Bronchial epithelial cell (primary cell): ENCODE measurements at regions not wholly inside any gene's neighbourhood (a gene's known extent, or its start where the extent isn't known, plus 50 kb on each side); places are given as distances from the start of the nearest gene placed in this dataset.

Experiments used
- DNase-seq: peaks from one replicate; pipeline ENCODE4 v3.0.0-alpha.2; 2010; ENCODE audit warnings: low read depth
- FAIRE-seq: peaks from 2 replicates; lab custom pipeline; 2011; peaks lifted over from hg19 to GRCh38; lab: Jason Lieb, UNC
- H3K27me3 ChIP-seq: 2 replicates; pipeline ENCODE4 v1.5.1; 2011; ENCODE audit warnings: low read length; ENCODE audit not compliant: control insufficient read depth, insufficient read depth
- H3K36me3 ChIP-seq: 2 replicates; pipeline ENCODE4 v1.5.1; 2011; ENCODE audit warnings: low read length; ENCODE audit not compliant: control insufficient read depth, insufficient read depth
- H3K4me3 ChIP-seq: 2 replicates; pipeline ENCODE4 v1.5.1; 2011; ENCODE audit warnings: mild to moderate bottlenecking, low read depth, low read length, control low read depth
- CTCF ChIP-seq: IDR thresholded peaks from 2 replicates; pipeline ENCODE4 v1.5.1; 2011; ENCODE audit warnings: mild to moderate bottlenecking, moderate library complexity, low read length, control low read depth, inconsistent platforms; ENCODE audit not compliant: insufficient read depth, severe bottlenecking

- Histone ChIP-seq H3K36me3 (no peaks in the 10 kb centered on the region), H3K4me3 (no peak overlapping the region), H3K27me3 (no peaks in the 10 kb centered on the region)
- FAIRE-seq (no peak), DNase-seq (no peak)
- TF ChIP-seq CTCF: no peak
Observed at GRCh38 chr4:4599481-4600275, 57.8 kb upstream of the STX18 start.

GRCh38 chr4:4598851-4599411, 57.1 kb upstream of the STX18 start:
- no peaks in the 10 kb centered on the region for H3K36me3 ChIP-seq
- no peaks in the 10 kb centered on the region for H3K27me3 ChIP-seq
- TF ChIP-seq CTCF: no peak
- no peak for FAIRE-seq
- no peak overlapping the region for H3K4me3 ChIP-seq
- no peak for DNase-seq

- FAIRE-seq: no peak
- TF ChIP-seq CTCF: no peak
- no peak for DNase-seq
- no peaks in the 10 kb centered on the region for H3K27me3 ChIP-seq
- H3K36me3 ChIP-seq: no peaks in the 10 kb centered on the region
- H3K4me3 ChIP-seq: no peak overlapping the region
Observed at GRCh38 chr4:4596720-4597119, 54.9 kb upstream of the STX18 start.

GRCh38 chr4:4595252-4595651, 53.4 kb upstream of the STX18 start:
- DNase-seq (no peak), FAIRE-seq (no peak)
- Histone ChIP-seq H3K27me3 (no peaks in the 10 kb centered on the region), H3K4me3 (no peak overlapping the region), H3K36me3 (no peaks in the 10 kb centered on the region)
- TF ChIP-seq CTCF: no peak

GRCh38 chr4:4594285-4594920, 52.6 kb upstream of the STX18 start:
- FAIRE-seq: no peak
- H3K4me3 ChIP-seq: no peak overlapping the region
- no peak for TF ChIP-seq CTCF
- DNase-seq: no peak
- H3K36me3 ChIP-seq: no peaks in the 10 kb centered on the region
- no peaks in the 10 kb centered on the region for H3K27me3 ChIP-seq
